Left lung (tissue), 4 donors: ENCODE measurements at regions not wholly inside any gene's neighbourhood (a gene's known extent, or its start where the extent isn't known, plus 50 kb on each side); places are given as distances from the start of the nearest gene placed in this dataset.

Experiments used
- ATAC-seq: fragments of 200-7000 bp; cut with Tn5 transposase; one replicate; pipeline ENCODE4 v1.9.1; 2020; ENCODE audit warnings: moderate library complexity
- DNase-seq, 4 donors: peaks; one replicate each; pipeline ENCODE4 v3.0.0-alpha.2; 2013 to 2020
- H3K27ac ChIP-seq, 2 donors: fragments of 200-600 bp; sonication (generic) in 1 of 2; one replicate each; pipeline versions ENCODE4 v1.5.0 to v1.8.0; 2020 to 2021
- H3K27me3 ChIP-seq, 2 donors: fragments of 200-600 bp; sonication (generic) in 1 of 2; one replicate each; pipeline versions ENCODE4 v1.5.0 to v1.8.0; 2020 to 2021
- H3K36me3 ChIP-seq, 2 donors: fragments of 200-600 bp; sonication (generic) in 1 of 2; one replicate each; pipeline versions ENCODE4 v1.5.0 to v1.8.0; 2020 to 2021
- H3K4me1 ChIP-seq, 2 donors: fragments of 200-600 bp; one replicate each; pipeline ENCODE4 v1.8.0; 2021
- H3K4me3 ChIP-seq, 2 donors: fragments of 200-600 bp; sonication (generic) in 1 of 2; one replicate each; pipeline versions ENCODE4 v1.5.0 to v1.8.0; 2020 to 2021; ENCODE audit warnings: mild to moderate bottlenecking in 1 of 2
- H3K9me3 ChIP-seq, 2 donors: fragments of 200-600 bp; sonication (generic) in 1 of 2; one replicate each; pipeline versions ENCODE4 v1.5.0 to v1.8.0; 2020 to 2021
- intact Hi-C, 2 donors: fragments of 100-400 bp; cut with DNase I; formaldehyde crosslinking; loops; one replicate each; pipeline versions ENCODE4 v1.11.2 to v1.14.2; 2022
- TF ChIP-seq, protein P1 (sequence below), 2 donors: fragments of 200-600 bp; sonication (generic) in 1 of 2; IDR thresholded peaks; one replicate each; pipeline versions ENCODE4 v1.5.0 to v1.8.0; 2021; ENCODE audit warnings: antibody characterized with exemption in 2 of 2
- donor health status: DM: no; HTN: yes; CAD: no.
- donor health status: DM: no; HTN: no; CAD: no.

DNA sequence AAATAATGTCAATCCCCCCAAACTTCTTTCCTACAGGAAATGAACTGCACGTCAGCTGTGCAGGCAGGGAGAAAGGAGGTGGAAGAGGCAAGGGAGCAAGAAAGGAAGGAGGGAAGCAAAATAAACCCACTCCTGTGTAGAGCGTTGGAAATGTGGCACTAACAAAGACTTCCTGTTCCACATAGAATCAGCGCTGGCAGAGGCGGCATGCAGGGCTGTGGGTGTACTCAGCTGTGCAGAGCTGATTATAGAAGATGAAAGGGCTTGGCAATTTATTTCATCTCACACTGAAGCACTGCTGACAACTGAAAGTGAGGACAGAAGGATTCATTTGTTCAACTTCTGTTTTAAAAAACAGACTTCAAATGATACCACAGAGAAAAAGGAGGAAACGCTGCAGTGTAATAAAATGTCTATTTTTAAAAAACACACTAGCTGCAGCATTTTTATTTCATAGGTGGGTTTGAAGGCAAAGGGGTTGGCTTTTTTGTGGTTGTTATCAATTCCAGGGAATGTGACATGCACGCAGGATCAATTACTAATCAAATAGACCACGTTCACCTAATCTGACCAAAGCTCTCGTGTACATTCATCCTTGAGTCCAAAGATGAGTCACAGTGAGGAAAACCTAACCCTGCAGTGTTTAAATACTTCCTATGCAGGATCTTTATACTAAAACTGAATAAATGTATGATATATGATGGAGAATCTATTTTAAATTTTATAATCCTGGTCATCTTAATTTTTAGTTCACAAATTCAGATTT, 583.5 kb downstream of the ZNF608 start:
- Histone ChIP-seq H3K9me3 (no peaks in the 10 kb centered on the region), H3K4me1 (peaks cover 0 to 6% of the 10 kb centered on the region in 2 donors), H3K27ac (no peak overlapping the region), H3K4me3 (no peak overlapping the region), H3K27me3 (no peaks in the 10 kb centered on the region), H3K36me3 (no peaks in the 10 kb centered on the region)
- peak; percentile 17 for ATAC-seq
- no peak for DNase-seq
- TF ChIP-seq, protein P1, sequence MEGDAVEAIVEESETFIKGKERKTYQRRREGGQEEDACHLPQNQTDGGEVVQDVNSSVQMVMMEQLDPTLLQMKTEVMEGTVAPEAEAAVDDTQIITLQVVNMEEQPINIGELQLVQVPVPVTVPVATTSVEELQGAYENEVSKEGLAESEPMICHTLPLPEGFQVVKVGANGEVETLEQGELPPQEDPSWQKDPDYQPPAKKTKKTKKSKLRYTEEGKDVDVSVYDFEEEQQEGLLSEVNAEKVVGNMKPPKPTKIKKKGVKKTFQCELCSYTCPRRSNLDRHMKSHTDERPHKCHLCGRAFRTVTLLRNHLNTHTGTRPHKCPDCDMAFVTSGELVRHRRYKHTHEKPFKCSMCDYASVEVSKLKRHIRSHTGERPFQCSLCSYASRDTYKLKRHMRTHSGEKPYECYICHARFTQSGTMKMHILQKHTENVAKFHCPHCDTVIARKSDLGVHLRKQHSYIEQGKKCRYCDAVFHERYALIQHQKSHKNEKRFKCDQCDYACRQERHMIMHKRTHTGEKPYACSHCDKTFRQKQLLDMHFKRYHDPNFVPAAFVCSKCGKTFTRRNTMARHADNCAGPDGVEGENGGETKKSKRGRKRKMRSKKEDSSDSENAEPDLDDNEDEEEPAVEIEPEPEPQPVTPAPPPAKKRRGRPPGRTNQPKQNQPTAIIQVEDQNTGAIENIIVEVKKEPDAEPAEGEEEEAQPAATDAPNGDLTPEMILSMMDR (IDR thresholded peaks at IDR 0.05) = no peak
- intact Hi-C loops = no loop called here

GRCh38 chr5:124161266-124161665, 585.2 kb downstream of the ZNF608 start:
- no peak overlapping the region for H3K27ac ChIP-seq
- H3K27me3 ChIP-seq = no peaks in the 10 kb centered on the region
- TF ChIP-seq, protein P1 (IDR thresholded peaks at IDR 0.05) = no peak
- H3K36me3 ChIP-seq = no peaks in the 10 kb centered on the region
- H3K4me3 ChIP-seq = no peak overlapping the region
- ATAC-seq (no peak), DNase-seq (no peak)
- intact Hi-C loops = no loop called here
- peaks cover 3 to 20% of the 10 kb centered on the region in 2 donors for H3K4me1 ChIP-seq
- peaks cover 0 to 1% of the 10 kb centered on the region in 2 donors for H3K9me3 ChIP-seq

GRCh38 chr5:124160265-124160664, 586.2 kb downstream of the ZNF608 start:
- H3K4me3 ChIP-seq = no peak overlapping the region
- H3K4me1 ChIP-seq = peaks cover 3 to 20% of the 10 kb centered on the region in 2 donors
- no peaks in the 10 kb centered on the region for H3K36me3 ChIP-seq
- ATAC-seq = no peak
- DNase-seq = no peak
- no peaks in the 10 kb centered on the region for H3K27me3 ChIP-seq
- TF ChIP-seq, protein P1 (IDR thresholded peaks at IDR 0.05) = no peak
- intact Hi-C loops = no loop called here
- H3K9me3 ChIP-seq = peaks cover 0 to 11% of the 10 kb centered on the region in 2 donors
- no peak overlapping the region for H3K27ac ChIP-seq

DNA sequence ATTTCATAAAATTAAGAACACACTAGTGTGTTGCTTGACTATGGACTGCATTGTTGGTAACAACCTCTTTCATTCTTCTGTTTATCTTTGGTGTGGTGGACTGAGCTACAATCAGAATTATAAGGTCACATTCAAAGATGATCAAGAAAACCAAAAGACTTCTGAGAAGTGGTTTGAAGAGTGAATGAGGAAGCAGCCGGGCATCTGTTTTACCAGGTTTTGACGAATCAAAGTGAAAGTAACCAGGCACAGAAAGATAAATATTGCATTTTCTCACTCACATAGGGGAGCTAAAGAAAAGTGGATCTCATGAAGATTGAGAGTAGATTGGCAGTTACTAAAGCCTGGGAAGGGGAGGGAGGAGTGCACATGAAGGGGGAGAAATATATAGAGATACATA, 589.1 kb downstream of the ZNF608 start:
- Histone ChIP-seq H3K4me1 (peaks cover 3 to 14% of the 10 kb centered on the region in 2 donors), H3K27ac (no peak overlapping the region), H3K27me3 (no peaks in the 10 kb centered on the region), H3K9me3 (peaks cover 0 to 36% of the 10 kb centered on the region in 2 donors), H3K36me3 (no peaks in the 10 kb centered on the region), H3K4me3 (no peak overlapping the region)
- no peak for DNase-seq
- ATAC-seq = peak; percentile 53
- intact Hi-C loops = no loop called here
- TF ChIP-seq, protein P1 (IDR thresholded peaks at IDR 0.05) = no peak

DNA sequence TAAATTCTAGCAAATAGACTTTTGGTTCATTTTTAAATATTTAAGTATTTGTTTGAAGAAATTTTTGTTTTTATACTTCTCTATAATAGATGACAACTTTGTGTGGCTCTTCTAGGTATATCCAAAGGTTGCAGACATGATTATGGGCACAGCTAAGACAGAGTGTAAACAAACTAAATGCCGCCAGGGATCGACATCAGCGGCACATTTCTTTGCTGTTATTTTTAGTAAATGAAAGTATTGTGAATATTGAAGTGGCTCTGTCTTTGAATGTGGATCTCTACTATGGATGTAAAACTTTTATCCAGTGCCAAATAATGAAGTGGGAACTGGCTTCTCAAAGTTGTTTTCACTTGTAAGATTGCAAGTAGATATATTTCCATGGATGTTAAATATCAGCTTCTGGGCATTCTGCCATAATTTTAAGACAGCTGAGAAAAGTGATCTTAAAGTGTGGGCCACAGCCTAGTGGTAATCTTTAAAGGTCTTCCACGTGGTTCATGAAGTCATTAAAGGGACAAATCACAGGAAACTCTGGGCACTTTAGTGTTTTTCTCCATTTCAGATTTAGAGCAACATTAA, 589.9 kb downstream of the ZNF608 start:
- Histone ChIP-seq H3K9me3 (peaks cover 0 to 39% of the 10 kb centered on the region in 2 donors), H3K27ac (no peak overlapping the region), H3K27me3 (no peaks in the 10 kb centered on the region), H3K4me3 (no peak overlapping the region), H3K36me3 (no peaks in the 10 kb centered on the region), H3K4me1 (peaks cover 3 to 14% of the 10 kb centered on the region in 2 donors)
- intact Hi-C loops = no loop called here
- TF ChIP-seq, protein P1 (IDR thresholded peaks at IDR 0.05) = no peak
- DNase-seq = peak in 2 of 4 donors; percentile 84 to 88
- ATAC-seq = peak; percentile 69
